GM12873 (cell line): ENCODE measurements at regions not wholly inside any gene's neighbourhood (a gene's known extent, or its start where the extent isn't known, plus 50 kb on each side); places are given as distances from the start of the nearest gene placed in this dataset.

ENCODE experiments used
- CTCF ChIP-seq: IDR thresholded peaks from 2 replicates; pipeline ENCODE4 v1.5.1; 2012; ENCODE audit warnings: low read depth, mild to moderate bottlenecking, moderate library complexity, low read length, control low read depth; ENCODE audit not compliant: insufficient read depth; ENCODE audit errors: missing control alignments

DNA sequence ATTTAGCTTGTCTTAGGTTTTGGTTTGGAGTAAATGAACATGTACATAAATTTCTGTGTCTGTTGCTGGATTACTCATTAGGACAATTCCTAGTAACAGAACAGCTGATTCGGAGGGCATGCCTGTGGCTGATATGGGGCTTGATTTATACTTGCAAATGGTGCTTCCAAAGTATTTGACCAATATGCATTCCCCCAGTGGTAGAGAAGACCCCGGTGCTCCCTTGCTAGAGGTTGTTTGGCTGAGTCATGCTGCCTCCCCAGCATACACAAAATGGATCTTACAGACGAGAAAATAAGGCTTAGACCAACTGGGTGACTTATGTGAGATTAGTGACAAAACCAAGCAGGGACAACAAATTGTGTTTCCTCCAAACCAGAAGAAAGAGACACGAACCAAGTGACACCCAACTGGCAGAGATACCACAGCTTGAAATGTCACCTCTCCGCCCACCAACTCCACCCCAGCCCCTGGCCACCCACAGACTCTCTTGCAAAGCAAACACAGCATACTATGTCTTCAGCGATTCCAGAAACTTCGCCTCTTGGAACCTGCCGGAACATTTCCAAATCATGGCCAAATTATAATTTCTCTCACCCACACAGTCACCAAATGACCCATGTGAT lies 75.9 kb upstream of the ETS2 start:
- TF ChIP-seq CTCF: no peak

DNA sequence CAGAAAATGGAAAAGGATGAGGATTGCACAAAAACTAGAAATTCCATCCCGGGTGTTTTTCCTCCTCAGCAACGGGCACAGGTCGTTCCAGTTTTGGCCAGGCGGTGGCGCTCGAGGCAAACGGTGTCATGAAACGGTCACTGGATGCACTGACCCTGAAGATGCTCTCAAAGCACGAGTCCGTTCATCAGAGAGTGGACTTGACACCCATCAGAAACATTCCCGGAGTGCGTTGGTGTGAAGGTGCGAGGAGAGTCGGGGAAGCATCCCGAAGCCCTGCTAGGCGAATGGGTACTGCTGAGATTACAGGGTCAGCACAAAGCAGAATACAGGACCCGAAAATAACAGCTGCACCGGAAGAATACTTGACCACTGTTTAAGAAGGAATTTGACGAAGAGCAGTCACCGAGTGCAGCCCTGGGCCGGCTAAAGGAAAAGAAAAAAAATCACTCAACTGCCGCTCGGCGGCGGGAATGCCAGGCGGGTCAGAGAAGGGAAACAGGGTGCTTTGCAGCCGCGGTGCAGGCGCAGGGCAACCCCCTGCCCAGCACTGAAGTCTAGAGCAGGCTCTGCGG lies 71.7 kb upstream of the ETS2 start:
- peak; percentile 94 for TF ChIP-seq CTCF

GRCh38 chr21:38734646-38735365 lies 70.9 kb upstream of the ETS2 start:
- no peak for TF ChIP-seq CTCF

GRCh38 chr21:38735626-38736206 lies 70.0 kb upstream of the ETS2 start:
- TF ChIP-seq CTCF: no peak

GRCh38 chr21:38740090-38740489 lies 65.6 kb upstream of the ETS2 start:
- TF ChIP-seq CTCF: no peak

DNA sequence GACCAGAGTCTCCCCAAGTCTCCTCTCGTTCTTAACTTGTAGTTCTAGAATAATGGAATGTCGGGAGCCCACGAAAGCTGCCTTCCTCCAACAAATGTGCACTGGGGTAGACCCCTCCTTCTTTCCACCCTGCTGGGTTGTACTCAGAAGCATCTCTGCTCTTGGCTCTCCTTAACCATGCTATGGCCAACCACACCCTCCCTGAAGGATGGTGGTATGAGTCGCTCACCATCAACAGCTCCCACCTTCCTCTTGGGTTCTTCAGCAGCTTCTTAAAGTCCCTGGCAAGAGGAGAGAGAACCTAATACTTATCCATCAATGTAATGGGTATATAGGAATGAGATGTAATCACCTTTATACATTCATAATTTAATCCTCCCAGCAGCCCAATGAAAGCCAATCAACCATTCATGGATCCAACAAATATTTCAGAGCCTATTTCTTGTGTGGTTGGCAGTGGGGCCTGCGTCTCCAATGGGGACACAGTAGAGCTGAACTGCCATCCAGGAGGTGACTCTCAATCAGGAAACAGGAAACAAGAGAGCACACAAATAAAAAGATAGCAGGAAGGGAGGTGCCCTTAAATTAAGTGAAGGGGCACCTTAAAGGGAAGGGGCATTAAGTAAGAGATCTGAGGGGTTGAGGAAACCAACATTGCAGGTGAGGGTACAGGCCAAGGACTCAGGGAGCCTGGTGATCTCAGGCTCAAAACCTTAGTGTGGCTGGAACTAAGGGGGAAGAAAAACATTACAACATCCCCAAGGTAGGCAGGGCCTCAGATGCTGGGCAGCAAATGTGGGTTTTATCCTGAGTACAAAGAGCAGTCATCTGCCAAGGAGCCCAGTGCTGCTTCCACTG lies 64.4 kb upstream of the ETS2 start:
- no peak for TF ChIP-seq CTCF
